Panc1 (cell line): ENCODE measurements at regions not wholly inside any gene's neighbourhood (a gene's known extent, or its start where the extent isn't known, plus 50 kb on each side); places are given as distances from the start of the nearest gene placed in this dataset.

Experiments
- ATAC-seq: fragments of 200-7000 bp; cut with Tn5 transposase; 2 replicates; pipeline ENCODE4 v1.9.1; 2020; ENCODE audit warnings: mild to moderate bottlenecking, moderate library complexity
- BruUV-seq: library from RNA; stranded (reverse); fragments of 400-500 nt; replicated peaks from 2 replicates; lab custom pipeline; 2021; lab: Mats Ljungman, UMichigan
- CTCF ChIA-PET: fragments of 300-600 bp; sonication (Branson Sonifier 250); formaldehyde crosslinking; loops from one replicate; lab custom pipeline; 2022; ENCODE audit warnings: antibody characterized with exemption; lab: Charles Lee
- POLR2A ChIA-PET: fragments of 300-600 bp; sonication (Branson Sonifier 250); formaldehyde crosslinking; loops from one replicate; lab custom pipeline; 2022; ENCODE audit warnings: antibody characterized with exemption; lab: Charles Lee
- DNase-seq: peaks from one replicate; pipeline ENCODE4 v3.0.0-alpha.2; 2010; ENCODE audit warnings: low read depth, low spot score
- H3K27ac ChIP-seq: 2 replicates; pipeline ENCODE4 v1.5.1; 2011; ENCODE audit warnings: mild to moderate bottlenecking, low read length, inconsistent platforms
- H3K27me3 ChIP-seq: fragments of 200-500 bp; sonication (Bioruptor generic); 2 replicates; pipeline ENCODE4 v1.6.0; 2014; ENCODE audit warnings: low read length, inconsistent platforms; ENCODE audit not compliant: control insufficient read depth, insufficient read depth
- H3K36me3 ChIP-seq: fragments of 200-500 bp; sonication (Bioruptor generic); 2 replicates; pipeline ENCODE4 v1.5.1; 2014; ENCODE audit warnings: inconsistent platforms, mild to moderate bottlenecking, low read length, moderate library complexity; ENCODE audit not compliant: control insufficient read depth, insufficient read depth
- H3K4me1 ChIP-seq: 2 replicates; pipeline ENCODE4 v1.5.1; 2011; ENCODE audit warnings: inconsistent platforms, mild to moderate bottlenecking, low read length, moderate library complexity; ENCODE audit not compliant: control insufficient read depth, insufficient read depth
- H3K4me3 ChIP-seq, 2 experiments: 2 replicates each; pipeline ENCODE4 v1.5.1; 2011 to 2012; ENCODE audit warnings: low read depth in 2 of 2, low read length in 2 of 2, mild to moderate bottlenecking in 2 of 2, inconsistent platforms in 1 of 2, moderate library complexity in 1 of 2
- H3K9me3 ChIP-seq: fragments of 200-500 bp; sonication (Bioruptor generic); 2 replicates; pipeline ENCODE4 v1.5.1; 2014; ENCODE audit warnings: low read depth, mild to moderate bottlenecking, inconsistent platforms, low read length, moderate library complexity; ENCODE audit not compliant: control insufficient read depth, insufficient read depth
- CTCF ChIP-seq: fragments of 450-650 bp; IDR thresholded peaks from 2 replicates; pipeline ENCODE4 v1.5.1; 2017; ENCODE audit warnings: mild to moderate bottlenecking
- POLR2AphosphoS5 ChIP-seq: IDR thresholded peaks from 2 replicates; pipeline ENCODE4 v1.6.1; 2012; ENCODE audit warnings: mild to moderate bottlenecking, low read depth, low read length, moderate library complexity
- REST ChIP-seq, 2 experiments: IDR thresholded peaks; 2 replicates each; pipeline ENCODE4 v1.6.1; 2011 to 2012; ENCODE audit warnings: low read depth in 2 of 2, control low read depth in 1 of 2, low read length in 1 of 2, mild to moderate bottlenecking in 1 of 2, moderate library complexity in 1 of 2; ENCODE audit not compliant: insufficient read depth in 1 of 2
- SIN3A ChIP-seq: IDR thresholded peaks from 2 replicates; pipeline ENCODE4 v1.6.1; 2012; ENCODE audit warnings: low read depth, mild to moderate bottlenecking, low read length, moderate library complexity, borderline replicate concordance; ENCODE audit not compliant: insufficient read depth
- TCF7L2 ChIP-seq: IDR thresholded peaks from 2 replicates; pipeline ENCODE4 v1.6.1; 2011; ENCODE audit warnings: mild to moderate bottlenecking, low read depth, low read length, inconsistent platforms
- in situ Hi-C: cut with HindIII; loops from 2 replicates; pipeline ENCODE4 v1.10.0; 2016; ENCODE audit warnings: low sequenced_read_pairs, low pct_unique_long_range_greater_than_20kb
- intact Hi-C: fragments of 100-400 bp; cut with micrococcal nuclease; formaldehyde crosslinking; loops from one replicate; pipeline ENCODE4 v1.10.0; 2022; ENCODE audit not compliant: unreplicated experiment

GRCh38 chr2:34306745-34307144 lies 707.6 kb upstream of the FAM98A start:
- in situ Hi-C loops (no loop called here), intact Hi-C loops (no loop called here)
- H3K27ac ChIP-seq = no peak overlapping the region
- ChIA-PET CTCF (no interaction called here), POLR2A (no interaction called here)
- H3K9me3 ChIP-seq = no peaks in the 10 kb centered on the region
- DNase-seq (no peak), ATAC-seq (no peak)
- TF ChIP-seq REST (IDR thresholded peaks at IDR 0.05; ENCODE audit: insufficient read depth in 1 of 2, low read depth in 2 of 2, low read length in 1 of 2) = no peak
- no peak for TF ChIP-seq TCF7L2
- TF ChIP-seq POLR2AphosphoS5 = no peak
- TF ChIP-seq CTCF = no peak
- no peak for TF ChIP-seq SIN3A
- H3K27me3 ChIP-seq = no peaks in the 10 kb centered on the region
- no peaks in the 10 kb centered on the region for H3K4me1 ChIP-seq
- BruUV-seq = no TSS peak
- no peak overlapping the region for H3K4me3 ChIP-seq
- H3K36me3 ChIP-seq = no peaks in the 10 kb centered on the region

GRCh38 chr2:34305587-34305986 lies 706.5 kb upstream of the FAM98A start:
- TF ChIP-seq POLR2AphosphoS5 = no peak
- TF ChIP-seq CTCF = no peak
- no peak for TF ChIP-seq TCF7L2
- TF ChIP-seq REST (IDR thresholded peaks at IDR 0.05; ENCODE audit: insufficient read depth in 1 of 2, low read depth in 2 of 2, low read length in 1 of 2) = no peak
- TF ChIP-seq SIN3A = no peak
- H3K27me3 ChIP-seq = no peaks in the 10 kb centered on the region
- in situ Hi-C loops = no loop called here
- H3K36me3 ChIP-seq = no peaks in the 10 kb centered on the region
- no peaks in the 10 kb centered on the region for H3K9me3 ChIP-seq
- no peak for ATAC-seq
- CTCF ChIA-PET = no interaction called here
- DNase-seq = no peak
- H3K4me3 ChIP-seq = no peak overlapping the region
- BruUV-seq = no TSS peak
- POLR2A ChIA-PET = no interaction called here
- no peak overlapping the region for H3K27ac ChIP-seq
- H3K4me1 ChIP-seq = no peaks in the 10 kb centered on the region
- intact Hi-C loops = no loop called here
